K562 (cell line): ENCODE measurements at regions not wholly inside any gene's neighbourhood (a gene's known extent, or its start where the extent isn't known, plus 50 kb on each side); places are given as distances from the start of the nearest gene placed in this dataset.
A peak's percentile ranks its signal among the peaks of the same experiment; 100 is the strongest.

Experiments
- ATAC-seq: fragments of 200-7000 bp; cut with Tn5 transposase; 3 replicates; pipeline ENCODE4 v1.9.1; 2020; ENCODE audit warnings: moderate library complexity
- BruUV-seq: library from RNA; stranded (reverse); fragments of 400-500 nt; replicated peaks from 2 replicates; lab custom pipeline; 2021; lab: Mats Ljungman, UMichigan
- CTCF ChIA-PET: fragments of 300-600 bp; formaldehyde crosslinking; extraction: SDS; loops from one replicate; lab custom pipeline; 2021; ENCODE audit warnings: low intra/inter-chr PET ratio; lab: Yijun Ruan, JAX
- POLR2A ChIA-PET: fragments of 300-600, 350-650 bp; sonication (Branson Sonifier 250); formaldehyde crosslinking; extraction: SDS; loops from one replicate; lab custom pipeline; 2021; ENCODE audit warnings: antibody characterized with exemption, inconsistent platforms; lab: Yijun Ruan, JAX
- DNase-seq, 4 experiments: peaks; one replicate each; pipeline versions ENCODE4 v3.0.0 to v3.0.0-alpha.2; 2011 to 2018; ENCODE audit warnings: low spot score in 3 of 4, mixed read lengths in 3 of 4; ENCODE audit errors: extremely low read depth in 1 of 4
- FAIRE-seq: peaks from 2 replicates; lab custom pipeline; 2011; peaks lifted over from hg19 to GRCh38; lab: Jason Lieb, UNC
- H2AFZ ChIP-seq: 2 replicates; pipeline ENCODE4 v1.6.0; 2011; ENCODE audit warnings: low read depth, low read length, control low read depth, inconsistent platforms
- H3K27ac ChIP-seq: fragments of 200-600 bp; 3 replicates; pipeline ENCODE4 v1.8.0; 2011; ENCODE audit warnings: low read depth, mild to moderate bottlenecking, control low read depth, inconsistent platforms, low read length, moderate library complexity, mixed read lengths; ENCODE audit errors: extremely low read depth
- H3K27me3 ChIP-seq, 2 experiments: fragments of 300-600 bp in 1 of 2; 2 replicates in 1 of 2; 3 replicates in 1 of 2; pipeline versions ENCODE4 v1.6.0 to v1.8.0; 2011; ENCODE audit warnings: inconsistent platforms in 2 of 2, low read length in 2 of 2, mild to moderate bottlenecking in 1 of 2, mixed read lengths in 1 of 2, moderate library complexity in 1 of 2; ENCODE audit not compliant: control insufficient read depth in 2 of 2, insufficient read depth in 2 of 2
- H3K36me3 ChIP-seq: fragments of 300-600 bp; 3 replicates; pipeline ENCODE4 v1.8.0; 2011; ENCODE audit warnings: mild to moderate bottlenecking, low read length, inconsistent platforms; ENCODE audit not compliant: control insufficient read depth, insufficient read depth
- H3K4me1 ChIP-seq, 2 experiments: fragments of 200-600 bp in 1 of 2; replicated peaks in 1 of 2; 2 replicates in 1 of 2; 3 replicates in 1 of 2; pipeline versions ENCODE4 v1.5.1 to v1.8.0; 2011; ENCODE audit warnings: inconsistent platforms in 2 of 2, low read length in 2 of 2, mild to moderate bottlenecking in 1 of 2, mixed read lengths in 1 of 2, moderate library complexity in 1 of 2; ENCODE audit not compliant: control insufficient read depth in 2 of 2, insufficient read depth in 2 of 2
- H3K4me2 ChIP-seq: 2 replicates; pipeline ENCODE4 v1.6.1; 2011; ENCODE audit warnings: low read length, control low read depth, inconsistent platforms, mixed read lengths; ENCODE audit not compliant: insufficient read depth
- H3K4me3 ChIP-seq: fragments of 200-600 bp; sonication (generic), shearing (Covaris generic); 2 replicates; pipeline ENCODE4 v1.5.1; 2016; ENCODE audit warnings: control low read depth, inconsistent platforms
- H3K79me2 ChIP-seq: fragments of 200-600 bp; 3 replicates; pipeline ENCODE4 v1.8.0; 2011; ENCODE audit warnings: low read length, inconsistent platforms; ENCODE audit not compliant: control insufficient read depth, insufficient read depth
- H3K9ac ChIP-seq, 2 experiments: 2 replicates each; pipeline versions ENCODE4 v1.6.0 to v1.6.1; 2011; ENCODE audit warnings: low read depth in 2 of 2, low read length in 2 of 2, control low read depth in 1 of 2, inconsistent platforms in 1 of 2, mild to moderate bottlenecking in 1 of 2, mixed read lengths in 1 of 2; ENCODE audit not compliant: insufficient read depth in 1 of 2
- H3K9me1 ChIP-seq: one replicate; pipeline ENCODE4 v1.6.0; 2011; ENCODE audit warnings: inconsistent platforms, mild to moderate bottlenecking, low read length, moderate library complexity; ENCODE audit not compliant: control insufficient read depth, insufficient read depth
- H3K9me3 ChIP-seq: replicated peaks from 2 replicates; pipeline ENCODE4 v1.5.1; 2011; ENCODE audit warnings: low read depth, low read length, inconsistent platforms; ENCODE audit not compliant: control insufficient read depth, insufficient read depth
- H4K20me1 ChIP-seq: replicated peaks from 2 replicates; pipeline ENCODE4 v1.6.1; 2011; ENCODE audit warnings: low read length, inconsistent platforms, mixed read lengths; ENCODE audit not compliant: control insufficient read depth, insufficient read depth
- ARNT ChIP-seq, 2 experiments: fragments of 450-650 bp; IDR thresholded peaks; 2 replicates each; pipeline ENCODE4 v1.6.1; 2016; ENCODE audit warnings: mild to moderate bottlenecking in 1 of 2
- CC2D1A ChIP-seq: fragments of 450-650 bp; IDR thresholded peaks from 2 replicates; pipeline ENCODE4 v1.6.1; 2017; ENCODE audit warnings: mild to moderate bottlenecking
- CTBP1 ChIP-seq: fragments of 450-650 bp; IDR thresholded peaks from 2 replicates; pipeline ENCODE4 v1.6.1; 2016; ENCODE audit warnings: borderline replicate concordance
- CXXC5 ChIP-seq: fragments of 250-450 bp; sonication (Bioruptor Pico); IDR thresholded peaks from 2 replicates; pipeline ENCODE4 v1.8.0; 2022; ENCODE audit warnings: inconsistent platforms, mild to moderate bottlenecking, moderate library complexity
- ETV1 ChIP-seq: fragments of 450-650 bp; conservative IDR thresholded peaks from 2 replicates; pipeline ENCODE4 v1.6.1; 2016; ENCODE audit warnings: missing genetic modification characterization, control low read depth, low read depth, missing compliant biosample characterization
- ETV5 ChIP-seq: sonication (generic); formaldehyde crosslinking; IDR thresholded peaks from 2 replicates; pipeline ENCODE4 v1.4.0; 2020; ENCODE audit warnings: low read depth, mild to moderate bottlenecking, missing genetic modification reagents
- FOSL1 ChIP-seq: fragments of 200-800 bp; sonication (Bioruptor generic); conservative IDR thresholded peaks from 2 replicates; pipeline ENCODE4 v1.6.1; 2016; ENCODE audit warnings: missing genetic modification characterization, missing compliant biosample characterization
- FOXM1 ChIP-seq, 2 experiments: fragments of 450-650 bp in 1 of 2; sonication (generic) in 1 of 2; formaldehyde crosslinking in 1 of 2; IDR thresholded peaks; 2 replicates each; pipeline versions ENCODE4 v1.6.1 to v1.9.0; 2017 to 2022; ENCODE audit warnings: low read depth in 2 of 2, mild to moderate bottlenecking in 2 of 2, missing genetic modification reagents in 1 of 2, moderate library complexity in 1 of 2
- GATA2 ChIP-seq: sonication (generic); formaldehyde crosslinking; IDR thresholded peaks from 2 replicates; pipeline ENCODE4 v1.4.0; 2020; ENCODE audit warnings: mild to moderate bottlenecking, missing genetic modification reagents
- GTF2E2 ChIP-seq: fragments of 200-800 bp; sonication (Bioruptor generic); IDR thresholded peaks from 2 replicates; pipeline ENCODE4 v1.6.1; 2016; ENCODE audit warnings: missing genetic modification characterization, missing compliant biosample characterization
- HDAC1 ChIP-seq, 2 experiments: fragments of 450-650 bp; IDR thresholded peaks; 2 replicates each; pipeline ENCODE4 v1.6.1; 2016 to 2017; ENCODE audit warnings: inconsistent platforms in 1 of 2, mild to moderate bottlenecking in 1 of 2, moderate library complexity in 1 of 2
- HDAC3 ChIP-seq: fragments of 450-650 bp; IDR thresholded peaks from 2 replicates; pipeline ENCODE4 v1.6.1; 2018; ENCODE audit warnings: borderline replicate concordance, mild to moderate bottlenecking, moderate library complexity; ENCODE audit not compliant: partially characterized antibody
- HNRNPLL ChIP-seq: fragments of 200-400 bp; formaldehyde crosslinking; IDR thresholded peaks from 2 replicates; pipeline ENCODE4 v1.6.1; 2017; ENCODE audit warnings: low read length, low read depth, mild to moderate bottlenecking; ENCODE audit not compliant: poor library complexity, severe bottlenecking
- KDM1A ChIP-seq, 2 experiments: fragments of 450-650 bp; IDR thresholded peaks; 2 replicates each; pipeline ENCODE4 v1.6.1; 2016; ENCODE audit warnings: mild to moderate bottlenecking in 2 of 2
- MECOM ChIP-seq: fragments of 250-450 bp; sonication (Bioruptor Pico); IDR thresholded peaks from 2 replicates; pipeline ENCODE4 v1.8.0; 2022; ENCODE audit warnings: inconsistent platforms
- NCOR1 ChIP-seq: fragments of 450-650 bp; IDR thresholded peaks from 2 replicates; pipeline ENCODE4 v1.6.1; 2016; ENCODE audit warnings: mild to moderate bottlenecking, moderate library complexity
- NFIC ChIP-seq: fragments of 450-650 bp; IDR thresholded peaks from 2 replicates; pipeline ENCODE4 v1.6.1; 2017; ENCODE audit warnings: mild to moderate bottlenecking, inconsistent platforms
- PML ChIP-seq: IDR thresholded peaks from 2 replicates; pipeline ENCODE4 v1.6.1; 2012; ENCODE audit warnings: low read length, inconsistent platforms
- POLR2AphosphoS5 ChIP-seq: IDR thresholded peaks from 2 replicates; pipeline ENCODE4 v1.6.1; 2011; ENCODE audit warnings: mild to moderate bottlenecking, low read depth, low read length, moderate library complexity; ENCODE audit not compliant: control insufficient read depth, insufficient read depth
- SETDB1 ChIP-seq: IDR thresholded peaks from one replicate; pipeline ENCODE4 v1.6.1; 2012; ENCODE audit warnings: low read length, control low read depth, inconsistent platforms
- SOX6 ChIP-seq: fragments of 450-650 bp; IDR thresholded peaks from 2 replicates; pipeline ENCODE4 v1.6.1; 2014; ENCODE audit warnings: mild to moderate bottlenecking
- TBL1XR1 ChIP-seq, 2 experiments: IDR thresholded peaks; 2 replicates each; pipeline ENCODE4 v1.6.1; 2012; ENCODE audit warnings: improper control_type of control experiment in 2 of 2, low read length in 2 of 2, mild to moderate bottlenecking in 1 of 2
- TCF15 ChIP-seq: fragments of 250-450 bp; sonication (Bioruptor Pico); IDR thresholded peaks from 2 replicates; pipeline ENCODE4 v1.8.0; 2022; ENCODE audit warnings: moderate library complexity, mild to moderate bottlenecking, inconsistent platforms
- ZNF24 ChIP-seq: fragments of 450-650 bp; IDR thresholded peaks from 2 replicates; pipeline ENCODE4 v1.6.1; 2016
- ZNF316 ChIP-seq: fragments of 450-650 bp; IDR thresholded peaks from 2 replicates; pipeline ENCODE4 v1.6.1; 2016
- ZNF707 ChIP-seq: fragments of 250-450 bp; sonication (Bioruptor Pico); conservative IDR thresholded peaks from 2 replicates; pipeline ENCODE4 v1.8.0; 2022; ENCODE audit warnings: inconsistent platforms, mild to moderate bottlenecking, moderate library complexity
- WGBS: fragments of 100-300 bp; shearing (Covaris generic); methylation state at CpG from one replicate; pipeline ENCODE4 v1.1.6; 2016; ENCODE audit warnings: low coverage, mixed read lengths; ENCODE audit not compliant: insufficient coverage; ENCODE audit errors: missing lambda C conversion rate; 5-methylcytosine and 5-hydroxymethylcytosine counted together
- in situ Hi-C: fragments of 300-500 bp; cut with MboI; formaldehyde crosslinking; loops from 4 replicates; pipeline ENCODE4 v1.15.0; 2018; ENCODE audit warnings: inconsistent platforms, mixed read lengths
- intact Hi-C: fragments of 100-400 bp; cut with micrococcal nuclease; formaldehyde crosslinking; loops from 2 replicates; pipeline ENCODE4 v1.14.2; 2022

- no peak overlapping the region for H2AFZ ChIP-seq
- 1% methylated on average over 8 of the region's 8 CpGs for WGBS
- H3K27ac ChIP-seq = peak overlapping the region; percentile 43; the same call in 2 of the 3 replicates
- no peak overlapping the region for H3K4me3 ChIP-seq
- peaks cover 0 to 19% of the 10 kb centered on the region in 2 experiments; a peak in 3 of 5 replicates for H3K4me1 ChIP-seq
- peak; percentile 90 for ATAC-seq
- in situ Hi-C loops = no loop called here
- peak; percentile 8 to 84 (median 30) for DNase-seq
- H3K9me3 ChIP-seq = no peaks in the 10 kb centered on the region
- no peak overlapping the region for H3K9ac ChIP-seq
- ChIA-PET CTCF (no interaction called here), POLR2A (interaction anchor here (2.5 kb wide), 1 partner anchor 11 kb away, joined by 11 read pairs; no protein-coding TSS in a partner anchor)
- H3K36me3 ChIP-seq = no peaks in the 10 kb centered on the region
- H3K27me3 ChIP-seq = no peaks in the 10 kb centered on the region
- peak overlapping the region; percentile 20 for H3K4me2 ChIP-seq
- H4K20me1 ChIP-seq = peaks cover 12% of the 10 kb centered on the region
- 0 out of 3 replicates have a peak, but pooled peaks cover 6% of the 10 kb centered on the region for H3K79me2 ChIP-seq
- BruUV-seq = no TSS peak
- FAIRE-seq = peak; percentile 96
- intact Hi-C loops = loop anchor here (2.0 kb wide), 1 partner anchor 131 kb away; no protein-coding TSS in a partner anchor
- no peaks in the 10 kb centered on the region for H3K9me1 ChIP-seq
- peak; percentile 63; the same call in 1 of the 2 replicates for TF ChIP-seq GATA2 (CRISPR knock-in tag)
- TF ChIP-seq ZNF316 = 0 out of 2 replicates have a peak, but pooled peaks have one; percentile 7
- peak; percentile 34; the same call in 1 of the 2 replicates for TF ChIP-seq ZNF24
- TF ChIP-seq ETV1 = 0 out of 2 replicates have a peak, but pooled peaks have one; percentile 38
- TF ChIP-seq KDM1A (IDR thresholded peaks at IDR 0.05) = peak; percentile 9 to 51; a peak in 2 of 4 replicates
- TF ChIP-seq CTBP1 = peak; percentile 50; the same call in 1 of the 2 replicates
- TF ChIP-seq PML = 0 out of 2 replicates have a peak, but pooled peaks have one; percentile 5
- TF ChIP-seq SETDB1 = no peak
- TF ChIP-seq NFIC = peak; percentile 26
- TF ChIP-seq POLR2AphosphoS5 = peak; percentile 36; the same call in 1 of the 2 replicates
- peak; percentile 79 for TF ChIP-seq ETV5 (CRISPR knock-in tag)
- TF ChIP-seq HDAC1 (IDR thresholded peaks at IDR 0.05) = 0 out of 4 replicates have a peak, but pooled peaks of 1 of the 2 experiments have one; percentile 12
- 0 out of 2 replicates have a peak, but pooled peaks have one; percentile 44 for TF ChIP-seq MECOM
- TF ChIP-seq NCOR1 = peak; percentile 89
- 0 out of 2 replicates have a peak, but pooled peaks have one; percentile 5 for TF ChIP-seq CC2D1A
- TF ChIP-seq FOSL1 (tag) = peak; percentile 47; the same call in 1 of the 2 replicates
- TF ChIP-seq SOX6 = peak; percentile 91
- TF ChIP-seq HNRNPLL = peak; percentile 94
- TF ChIP-seq ZNF707 (CRISPR knock-in tag) = no peak
- TF ChIP-seq HDAC3 = peak; percentile 74
- peak; percentile 74 for TF ChIP-seq CXXC5
- TF ChIP-seq GTF2E2 (tag) = no peak
- TF ChIP-seq FOXM1 (IDR thresholded peaks at IDR 0.05; ENCODE audit: low read depth) = peak; percentile 12; the same call in 1 of the 2 replicates
- TF ChIP-seq FOXM1 (CRISPR knock-in tag; IDR thresholded peaks at IDR 0.05; ENCODE audit: low read depth) = no peak
- TF ChIP-seq TBL1XR1 (IDR thresholded peaks at IDR 0.05; ENCODE audit: low read length in 2 of 2) = peak in 1 of 2 experiments; percentile 69; a peak in 2 of 4 replicates
- TF ChIP-seq ARNT (IDR thresholded peaks at IDR 0.05) = 0 out of 4 replicates have a peak, but pooled peaks of 1 of the 2 experiments have one; percentile 24
- TF ChIP-seq TCF15 (CRISPR knock-in tag) = no peak
Measured at GRCh38 chr6:88377976-88378568, 211.9 kb upstream of the CNR1 start.
